ENCODE measurements at regions not wholly inside any gene's neighbourhood (a gene's known extent, or its start where the extent isn't known, plus 50 kb on each side); places are given as distances from the start of the nearest gene placed in this dataset.

DNA sequence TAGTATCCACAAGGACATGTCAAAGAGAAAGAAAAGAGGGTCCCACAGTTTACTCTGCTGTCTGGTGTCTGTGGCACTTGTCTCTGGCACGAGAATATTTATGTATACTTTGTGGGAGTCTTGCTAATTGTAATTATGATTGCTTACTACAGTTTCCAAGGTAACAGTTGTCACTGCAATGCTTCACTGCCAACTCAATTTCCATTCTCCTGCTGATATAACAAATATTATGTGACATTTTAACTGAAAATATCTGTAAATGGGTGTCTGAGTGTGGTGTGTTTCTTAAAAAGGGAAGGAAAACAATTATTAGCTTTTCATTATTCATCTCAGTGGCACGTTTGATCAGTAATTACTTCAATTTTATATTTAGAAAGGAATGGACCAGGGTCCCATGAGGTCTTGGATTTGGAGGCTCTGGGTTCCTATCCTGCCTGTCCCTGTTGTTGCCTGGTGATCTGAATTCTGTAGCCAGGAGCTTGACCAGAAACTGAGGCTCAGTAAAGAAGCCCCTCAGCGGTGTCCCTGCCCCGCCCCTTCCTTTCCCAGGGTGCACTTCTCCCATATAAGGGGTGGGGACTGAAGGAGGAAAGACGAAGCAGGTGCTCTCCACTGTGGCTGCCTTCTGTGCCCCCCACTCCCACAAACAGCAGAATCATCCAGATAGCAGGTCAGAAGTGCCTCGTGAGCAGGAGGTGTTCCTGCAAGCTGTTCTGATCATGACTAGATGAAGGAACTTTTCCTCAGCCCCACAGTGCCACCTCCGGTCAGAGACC, 137.3 kb upstream of the KIF2A start:
- DNase-seq = no peak
- no peak for TF ChIP-seq POLR2A (IDR thresholded peaks at IDR 0.05)
- Histone ChIP-seq H3K4me1 (no peaks in the 10 kb centered on the region), H3K36me3 (no peaks in the 10 kb centered on the region), H3K4me3 (no peak overlapping the region), H3K27me3 (no peaks in the 10 kb centered on the region), H3K27ac (no peak overlapping the region), H3K9me3 (no peaks in the 10 kb centered on the region)

DNA sequence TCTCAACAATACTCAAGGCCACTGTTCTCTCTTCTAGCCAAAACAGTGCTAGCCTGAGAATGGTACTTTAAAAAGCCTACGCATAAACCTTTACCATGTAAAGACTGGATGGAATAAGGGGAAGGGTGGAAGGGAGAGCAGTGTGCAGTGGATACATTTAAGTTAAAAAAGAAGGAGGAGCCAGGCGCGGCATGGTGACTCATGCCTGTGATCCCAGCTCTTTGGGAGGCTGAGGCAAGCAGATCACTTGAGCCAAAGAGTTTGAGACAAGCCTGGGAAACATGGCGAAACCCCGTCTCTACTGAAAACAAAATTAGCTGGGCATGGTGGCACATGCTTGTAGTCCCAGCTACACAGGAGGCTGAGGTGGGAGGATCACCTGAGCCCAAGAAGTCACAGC, 127.7 kb upstream of the KIF2A start:
- Histone ChIP-seq H3K27me3 (no peaks in the 10 kb centered on the region), H3K4me1 (no peaks in the 10 kb centered on the region), H3K9me3 (no peaks in the 10 kb centered on the region), H3K4me3 (no peak overlapping the region), H3K27ac (no peak overlapping the region), H3K36me3 (no peaks in the 10 kb centered on the region)
- no peak for DNase-seq
- no peak for TF ChIP-seq POLR2A (IDR thresholded peaks at IDR 0.05)
- TF ChIP-seq, protein P1, sequence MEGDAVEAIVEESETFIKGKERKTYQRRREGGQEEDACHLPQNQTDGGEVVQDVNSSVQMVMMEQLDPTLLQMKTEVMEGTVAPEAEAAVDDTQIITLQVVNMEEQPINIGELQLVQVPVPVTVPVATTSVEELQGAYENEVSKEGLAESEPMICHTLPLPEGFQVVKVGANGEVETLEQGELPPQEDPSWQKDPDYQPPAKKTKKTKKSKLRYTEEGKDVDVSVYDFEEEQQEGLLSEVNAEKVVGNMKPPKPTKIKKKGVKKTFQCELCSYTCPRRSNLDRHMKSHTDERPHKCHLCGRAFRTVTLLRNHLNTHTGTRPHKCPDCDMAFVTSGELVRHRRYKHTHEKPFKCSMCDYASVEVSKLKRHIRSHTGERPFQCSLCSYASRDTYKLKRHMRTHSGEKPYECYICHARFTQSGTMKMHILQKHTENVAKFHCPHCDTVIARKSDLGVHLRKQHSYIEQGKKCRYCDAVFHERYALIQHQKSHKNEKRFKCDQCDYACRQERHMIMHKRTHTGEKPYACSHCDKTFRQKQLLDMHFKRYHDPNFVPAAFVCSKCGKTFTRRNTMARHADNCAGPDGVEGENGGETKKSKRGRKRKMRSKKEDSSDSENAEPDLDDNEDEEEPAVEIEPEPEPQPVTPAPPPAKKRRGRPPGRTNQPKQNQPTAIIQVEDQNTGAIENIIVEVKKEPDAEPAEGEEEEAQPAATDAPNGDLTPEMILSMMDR (IDR thresholded peaks at IDR 0.05) = no peak

DNA sequence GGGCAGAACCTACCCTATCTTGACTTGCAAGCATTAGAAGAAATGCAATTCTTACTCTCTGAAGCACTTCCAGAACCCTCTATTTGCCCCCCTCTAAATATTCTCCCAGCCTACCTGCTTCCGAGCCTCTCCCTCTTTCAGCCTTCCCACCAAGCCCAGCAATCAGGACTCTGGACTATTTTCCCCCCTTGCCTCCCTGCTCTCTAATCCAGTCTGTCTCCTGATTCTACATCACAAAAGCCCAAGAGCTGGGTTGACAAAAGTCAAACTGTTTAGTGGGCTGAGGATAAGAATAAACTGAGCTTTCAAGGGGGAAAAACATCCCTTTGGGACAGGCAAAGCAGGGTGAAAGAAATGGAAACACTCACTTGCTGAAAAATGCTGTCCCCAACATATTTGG, 123.2 kb upstream of the KIF2A start:
- Histone ChIP-seq H3K4me1 (no peaks in the 10 kb centered on the region), H3K9me3 (no peaks in the 10 kb centered on the region), H3K36me3 (no peaks in the 10 kb centered on the region), H3K4me3 (no peak overlapping the region), H3K27me3 (no peaks in the 10 kb centered on the region), H3K27ac (no peak overlapping the region)
- TF ChIP-seq POLR2A (IDR thresholded peaks at IDR 0.05) = no peak
- DNase-seq = no peak

DNA sequence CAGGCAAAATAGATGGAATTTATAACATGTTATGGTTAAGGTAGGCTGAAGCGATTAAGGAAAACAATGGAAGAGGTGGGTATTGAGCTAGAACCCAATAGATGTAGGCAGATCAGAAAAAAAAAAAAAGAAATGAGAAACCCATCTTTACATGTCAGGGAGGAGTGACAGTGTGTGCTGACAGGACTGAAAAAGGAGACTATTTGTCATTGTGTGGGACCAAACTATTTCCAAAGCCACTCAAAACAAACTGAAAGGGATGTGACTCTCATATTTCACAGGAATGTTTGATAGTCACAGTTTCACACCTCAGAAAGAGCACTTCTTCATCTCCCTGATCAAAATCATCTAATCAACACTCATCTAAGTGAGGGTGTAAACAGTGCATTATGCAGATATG, 122.3 kb upstream of the KIF2A start:
- no peak for DNase-seq
- Histone ChIP-seq H3K36me3 (no peaks in the 10 kb centered on the region), H3K27ac (no peak overlapping the region), H3K9me3 (no peaks in the 10 kb centered on the region), H3K4me3 (no peak overlapping the region), H3K27me3 (no peaks in the 10 kb centered on the region), H3K4me1 (no peaks in the 10 kb centered on the region)
- TF ChIP-seq, protein P1 (IDR thresholded peaks at IDR 0.05) = no peak
- no peak for TF ChIP-seq POLR2A (IDR thresholded peaks at IDR 0.05)

DNA sequence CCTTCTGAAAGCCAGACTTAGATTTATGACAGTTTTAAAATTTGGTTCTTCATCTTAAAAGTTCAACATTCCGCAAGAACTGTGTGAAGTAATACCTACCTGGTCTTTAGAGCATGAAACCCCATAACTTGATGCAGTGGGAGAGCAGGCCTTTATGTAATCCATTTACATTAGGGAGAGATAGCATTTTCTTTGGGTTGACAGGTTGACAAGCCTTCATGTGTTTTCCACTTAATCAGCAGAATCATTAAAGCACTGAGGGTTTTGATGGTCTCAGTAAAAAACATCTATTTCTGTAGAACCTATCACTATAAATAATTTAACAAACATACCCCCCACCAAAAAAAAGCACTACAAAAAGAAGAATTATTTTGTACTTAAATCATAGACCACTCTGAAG, 121.6 kb upstream of the KIF2A start:
- Histone ChIP-seq H3K4me1 (no peaks in the 10 kb centered on the region), H3K27ac (no peak overlapping the region), H3K36me3 (no peaks in the 10 kb centered on the region), H3K9me3 (no peaks in the 10 kb centered on the region), H3K4me3 (no peak overlapping the region), H3K27me3 (no peaks in the 10 kb centered on the region)
- DNase-seq = no peak
- TF ChIP-seq POLR2A (IDR thresholded peaks at IDR 0.05) = no peak
- TF ChIP-seq, protein P1 (IDR thresholded peaks at IDR 0.05) = no peak

DNA sequence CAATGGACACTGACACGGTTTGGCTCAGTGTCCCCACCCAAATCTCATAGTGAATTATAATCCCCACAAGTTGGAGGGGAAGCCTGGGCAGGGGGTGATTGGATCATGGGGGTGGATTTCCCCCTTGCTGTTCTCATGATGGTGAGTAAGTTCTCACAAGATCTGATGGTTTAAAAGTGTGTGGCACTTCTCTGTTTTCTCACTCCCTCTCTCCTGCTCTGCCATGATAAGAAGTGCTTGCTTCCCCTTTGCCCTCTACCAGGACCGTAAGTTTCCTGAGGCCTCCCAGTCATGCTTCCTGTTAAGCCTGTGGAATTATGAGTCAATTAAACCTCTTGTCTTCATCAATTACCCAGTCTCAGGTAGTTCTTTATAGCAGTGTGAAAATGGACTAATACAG, 115.8 kb upstream of the KIF2A start:
- H3K27ac ChIP-seq = no peak overlapping the region
- DNase-seq = no peak
- no peaks in the 10 kb centered on the region for H3K36me3 ChIP-seq
- TF ChIP-seq, protein P1 (IDR thresholded peaks at IDR 0.05) = no peak
- TF ChIP-seq POLR2A (IDR thresholded peaks at IDR 0.05) = no peak
- H3K27me3 ChIP-seq = no peaks in the 10 kb centered on the region
- H3K9me3 ChIP-seq = peaks cover 0 to 7% (median 3%) of the 10 kb centered on the region in 4 donors
- no peak overlapping the region for H3K4me3 ChIP-seq
- H3K4me1 ChIP-seq = no peaks in the 10 kb centered on the region

DNA sequence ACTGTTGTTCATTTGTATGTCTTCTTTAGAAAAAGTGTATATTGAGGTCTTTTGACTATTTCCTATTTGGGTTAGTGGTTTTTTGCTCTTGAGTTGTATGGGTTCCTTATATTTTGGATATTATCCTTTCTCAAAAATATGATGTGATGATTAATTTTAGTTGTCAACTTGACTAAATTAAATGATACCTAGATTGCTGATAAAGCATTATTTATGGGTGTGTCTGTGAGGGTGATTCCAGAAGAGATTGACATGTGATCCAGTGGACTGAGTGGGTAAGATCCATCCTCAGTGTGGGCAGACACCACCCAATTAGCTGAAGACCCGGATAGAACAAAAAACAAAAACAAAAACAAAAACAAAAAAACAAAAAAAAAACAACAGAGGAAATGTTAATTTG, 115.1 kb upstream of the KIF2A start:
- H3K36me3 ChIP-seq = no peaks in the 10 kb centered on the region
- no peaks in the 10 kb centered on the region for H3K4me1 ChIP-seq
- H3K4me3 ChIP-seq = no peak overlapping the region
- TF ChIP-seq, protein P1 (IDR thresholded peaks at IDR 0.05) = no peak
- no peak for TF ChIP-seq POLR2A (IDR thresholded peaks at IDR 0.05)
- no peak for DNase-seq
- no peaks in the 10 kb centered on the region for H3K27me3 ChIP-seq
- peaks cover 0 to 7% (median 3%) of the 10 kb centered on the region in 4 donors for H3K9me3 ChIP-seq
- H3K27ac ChIP-seq = no peak overlapping the region
